ENCODE measurements at regions not wholly inside any gene's neighbourhood (a gene's known extent, or its start where the extent isn't known, plus 50 kb on each side); places are given as distances from the start of the nearest gene placed in this dataset.

- DNase-seq (ENCODE audit: low spot score), result no peak
Measured at GRCh38 chr12:67496581-67496980, 152.0 kb upstream of the DYRK2 start.

- DNase-seq (ENCODE audit: low spot score), result no peak
Measured at GRCh38 chr12:67498991-67499390, 149.6 kb upstream of the DYRK2 start.

GRCh38 chr12:67501362-67501761 lies 147.2 kb upstream of the DYRK2 start:
- DNase-seq (ENCODE audit: low spot score), result no peak

GRCh38 chr12:67504026-67504425 lies 144.5 kb upstream of the DYRK2 start:
- DNase-seq (ENCODE audit: low spot score), result no peak

- DNase-seq (ENCODE audit: low spot score), result no peak
Measured at GRCh38 chr12:67506739-67507138, 141.8 kb upstream of the DYRK2 start.

- no peak for DNase-seq (ENCODE audit: low spot score)
Measured at GRCh38 chr12:67508830-67509229, 139.7 kb upstream of the DYRK2 start.

GRCh38 chr12:67509666-67510386 lies 138.7 kb upstream of the DYRK2 start:
- DNase-seq (ENCODE audit: low spot score), result no peak

GRCh38 chr12:67512061-67512460 lies 136.5 kb upstream of the DYRK2 start:
- DNase-seq (ENCODE audit: low spot score), result no peak

- no peak for DNase-seq (ENCODE audit: low spot score)
Measured at GRCh38 chr12:67514502-67514901, 134.0 kb upstream of the DYRK2 start.

GRCh38 chr12:67515679-67516340 lies 132.7 kb upstream of the DYRK2 start:
- DNase-seq (ENCODE audit: low spot score), result no peak

GRCh38 chr12:67517181-67517887 lies 131.2 kb upstream of the DYRK2 start:
- DNase-seq (ENCODE audit: low spot score), result no peak

GRCh38 chr12:67519484-67520433 lies 128.8 kb upstream of the DYRK2 start:
- DNase-seq (ENCODE audit: low spot score), result no peak

- no peak for DNase-seq (ENCODE audit: low spot score)
Measured at GRCh38 chr12:67520606-67521005, 127.9 kb upstream of the DYRK2 start.

- no peak for DNase-seq (ENCODE audit: low spot score)
Measured at GRCh38 chr12:67522222-67522621, 126.3 kb upstream of the DYRK2 start.

- no peak for DNase-seq (ENCODE audit: low spot score)
Measured at GRCh38 chr12:67523538-67523937, 125.0 kb upstream of the DYRK2 start.

- no peak for DNase-seq (ENCODE audit: low spot score)
Measured at GRCh38 chr12:67524861-67525616, 123.5 kb upstream of the DYRK2 start.

- DNase-seq (ENCODE audit: low spot score), result no peak
Measured at GRCh38 chr12:67525617-67525884, 123.0 kb upstream of the DYRK2 start.

GRCh38 chr12:67526129-67526528 lies 122.4 kb upstream of the DYRK2 start:
- no peak for DNase-seq (ENCODE audit: low spot score)

GRCh38 chr12:67531051-67531450 lies 117.5 kb upstream of the DYRK2 start:
- DNase-seq (ENCODE audit: low spot score), result no peak

- no peak for DNase-seq (ENCODE audit: low spot score)
Measured at GRCh38 chr12:67531501-67531900, 117.0 kb upstream of the DYRK2 start.

- no peak for DNase-seq (ENCODE audit: low spot score)
Measured at GRCh38 chr12:67533159-67533558, 115.4 kb upstream of the DYRK2 start.

- DNase-seq (ENCODE audit: low spot score), result no peak
Measured at GRCh38 chr12:67534046-67534445, 114.5 kb upstream of the DYRK2 start.
